Stimulated activated CD8-positive, alpha-beta memory T cell treated with anti-CD3 and anti-CD28 coated beads, Interleukin-2, amount 100 ng/mL, for 48 hours (primary cell): ENCODE measurements at regions not wholly inside any gene's neighbourhood (a gene's known extent, or its start where the extent isn't known, plus 50 kb on each side); places are given as distances from the start of the nearest gene placed in this dataset.
A peak's percentile ranks its signal among the peaks of the same experiment; 100 is the strongest.
"Not testable (repeated sequence)": the region's sequence is repeated elsewhere in the genome, so short reads cannot be mapped to it uniquely, and the experiment has no call there.

Experiments used
- DNase-seq, 2 donors: peaks; one replicate each; pipeline ENCODE4 v3.0.0-alpha.2; 2020; ENCODE audit warnings: low read depth in 2 of 2

DNA sequence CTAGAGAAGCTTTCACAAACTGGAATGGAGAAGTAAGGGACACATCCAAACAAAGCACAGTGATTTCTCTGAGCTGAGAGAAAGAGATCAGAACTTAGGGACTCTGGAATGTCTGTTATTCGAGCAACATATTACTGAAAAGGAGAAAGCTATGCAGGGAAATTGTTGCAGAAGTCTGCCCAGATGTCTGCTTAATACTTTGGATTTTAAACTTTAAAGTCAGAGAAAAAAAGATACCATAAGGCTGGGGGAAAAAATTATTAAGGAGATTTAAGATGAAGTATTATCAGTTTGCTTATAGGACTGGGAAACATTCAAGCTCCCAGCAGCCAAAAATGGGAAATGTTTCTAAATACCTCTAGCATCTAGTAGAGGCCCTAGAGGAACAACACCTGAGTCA is 803.9 kb downstream of the TAF11L14 start:
- no peak for DNase-seq

DNA sequence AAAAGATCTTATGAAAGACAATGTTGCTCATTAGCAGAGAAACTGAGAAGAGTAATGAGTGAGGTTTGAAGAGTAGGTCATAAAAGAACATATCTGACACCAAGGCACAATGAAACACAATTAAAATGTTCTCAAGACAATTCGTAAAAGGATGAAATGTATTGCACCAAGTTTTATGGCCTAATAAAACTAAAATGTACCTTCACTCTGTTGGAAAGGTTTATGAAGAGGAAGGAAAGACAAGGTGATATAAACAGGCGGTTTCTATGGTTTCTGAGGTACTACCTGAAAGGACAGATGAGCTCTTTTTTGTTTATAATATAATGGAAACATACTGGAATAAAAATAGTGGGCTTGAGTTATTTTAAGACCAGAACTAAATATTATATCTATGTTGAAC is 821.3 kb downstream of the TAF11L14 start:
- no peak for DNase-seq

DNA sequence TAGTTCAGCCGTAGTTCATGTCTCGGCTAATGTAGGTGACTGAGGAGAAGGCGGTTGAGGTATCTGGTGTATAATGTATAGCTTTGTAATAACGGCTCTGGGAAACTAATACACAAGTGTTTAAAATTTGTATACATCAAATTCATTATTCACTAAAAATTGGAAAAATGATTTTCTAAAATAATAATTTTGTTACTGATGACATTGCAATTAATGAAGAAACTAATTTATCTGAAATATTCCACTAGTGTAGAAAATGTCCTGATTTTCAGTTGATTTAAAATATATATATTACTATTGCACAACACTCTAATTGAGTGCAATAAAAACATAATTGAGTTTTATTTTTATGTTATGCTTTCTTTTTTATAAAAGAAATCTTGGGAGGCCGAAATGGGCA is 823.0 kb downstream of the TAF11L14 start:
- no peak for DNase-seq

DNA sequence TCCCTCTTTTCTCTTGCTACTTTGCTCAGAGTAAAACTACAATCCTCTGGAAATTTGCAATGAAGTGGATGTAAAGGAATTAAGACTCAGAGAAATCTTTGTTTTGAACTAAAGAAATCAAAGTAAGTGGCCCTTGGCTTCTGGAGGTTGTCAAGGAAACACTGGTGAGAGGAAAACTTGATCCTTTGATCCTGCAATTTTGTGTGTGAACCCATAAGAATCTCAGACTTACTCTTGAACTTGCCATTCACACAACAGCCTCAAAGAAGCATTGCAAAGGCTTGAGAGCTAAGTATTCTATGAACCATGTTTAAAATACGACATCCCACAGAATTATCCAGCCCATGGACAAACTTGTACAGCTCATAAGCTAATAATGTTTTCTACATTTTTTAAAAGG is 827.5 kb downstream of the TAF11L14 start:
- DNase-seq: no peak

DNA sequence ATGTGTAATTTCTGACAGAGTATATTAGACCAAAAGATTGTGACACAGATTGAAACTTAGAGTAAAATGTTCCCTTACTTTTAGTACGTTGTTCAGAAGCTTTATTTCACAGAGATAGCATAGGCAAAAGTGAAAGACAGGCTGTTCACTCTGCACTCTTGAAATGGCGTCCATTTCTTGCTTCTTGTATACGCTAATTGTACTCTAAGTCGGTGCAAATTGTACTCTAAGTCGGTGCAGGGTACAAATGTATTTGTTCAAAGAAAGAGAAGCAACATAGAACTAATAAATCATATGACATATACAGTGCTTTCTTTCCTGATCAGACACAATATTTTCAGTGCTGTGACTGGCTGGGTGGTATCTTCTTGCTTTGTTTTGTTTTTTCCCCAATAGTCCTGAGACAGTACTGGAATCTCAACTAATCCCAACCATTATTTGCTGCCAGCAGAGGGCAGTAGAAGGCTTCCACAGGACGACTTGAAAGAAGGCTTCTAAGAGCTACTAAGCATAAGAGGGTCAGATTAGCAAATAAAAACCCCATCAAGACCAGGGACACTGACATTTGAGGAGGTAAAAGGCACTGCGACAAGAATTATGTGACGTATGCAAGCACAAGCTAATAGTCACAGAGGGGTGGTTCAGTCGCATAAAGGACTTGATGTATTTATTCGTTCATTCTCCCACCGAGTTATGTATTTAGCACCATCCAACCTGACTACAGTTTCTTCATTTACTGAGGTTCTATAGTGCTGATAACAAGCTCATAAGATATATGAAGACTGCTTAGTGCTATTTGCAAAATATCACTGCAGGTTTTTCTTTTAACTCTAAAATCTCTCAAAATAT is 831.8 kb downstream of the TAF11L14 start:
- peak in 1 of 2 donors; percentile 6 for DNase-seq

DNA sequence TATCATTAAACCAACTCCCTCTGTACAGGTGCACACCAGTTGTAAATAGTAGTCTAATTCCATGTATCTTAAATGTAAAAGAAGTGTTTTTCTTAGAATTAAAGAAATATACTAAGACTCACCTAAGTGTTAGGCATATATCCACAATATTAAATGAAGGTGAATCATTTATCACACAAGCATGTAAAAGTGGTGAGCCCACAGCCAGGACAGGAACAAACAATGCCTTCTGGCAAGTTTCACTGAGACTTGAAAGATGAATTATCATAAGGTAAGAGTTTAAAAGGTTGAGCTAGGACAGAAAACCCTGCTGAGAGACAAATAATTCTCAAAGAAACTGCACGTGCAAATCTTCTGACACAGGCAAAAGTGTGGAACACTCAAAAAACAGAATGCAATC is 832.5 kb downstream of the TAF11L14 start:
- no peak for DNase-seq

DNA sequence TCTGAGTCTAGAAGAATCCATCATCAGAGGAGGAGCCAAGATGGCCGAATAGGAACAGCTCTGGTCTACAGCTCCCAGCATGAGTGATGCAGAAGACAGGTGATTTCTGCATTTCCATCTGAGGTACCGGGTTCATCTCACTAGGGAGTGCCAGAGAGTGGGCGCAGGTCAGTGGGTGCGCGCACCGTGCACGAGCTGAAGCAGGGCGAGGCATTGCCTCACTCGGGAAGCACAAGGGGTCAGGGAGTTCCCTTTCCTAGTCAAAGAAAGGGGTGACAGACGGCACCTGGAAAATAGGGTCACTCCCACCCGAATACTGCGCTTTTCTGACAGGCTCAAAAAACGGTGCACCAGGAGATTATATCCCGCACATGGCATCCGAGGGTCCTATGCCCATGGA is 837.5 kb downstream of the TAF11L14 start:
- DNase-seq: not testable (repeated sequence)

DNA sequence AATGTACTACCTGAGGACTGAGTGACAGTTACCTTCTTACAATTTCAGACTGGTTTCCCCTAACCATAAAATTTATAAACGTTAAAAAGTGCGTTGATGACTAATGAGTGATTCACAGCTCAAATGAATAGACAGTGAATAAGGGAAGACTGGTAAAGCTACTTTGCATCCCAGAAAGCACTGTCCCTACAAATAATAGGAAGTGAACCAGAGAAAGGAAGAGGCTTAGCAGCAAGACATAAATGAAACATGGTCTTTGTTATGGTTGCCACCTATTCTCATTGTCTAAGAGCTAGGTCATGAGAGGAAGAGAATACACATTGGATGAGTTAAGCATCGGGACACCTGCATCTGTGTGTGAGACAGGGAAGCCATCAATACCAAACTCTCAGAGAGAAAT is 849.2 kb downstream of the TAF11L14 start:
- DNase-seq: no peak

DNA sequence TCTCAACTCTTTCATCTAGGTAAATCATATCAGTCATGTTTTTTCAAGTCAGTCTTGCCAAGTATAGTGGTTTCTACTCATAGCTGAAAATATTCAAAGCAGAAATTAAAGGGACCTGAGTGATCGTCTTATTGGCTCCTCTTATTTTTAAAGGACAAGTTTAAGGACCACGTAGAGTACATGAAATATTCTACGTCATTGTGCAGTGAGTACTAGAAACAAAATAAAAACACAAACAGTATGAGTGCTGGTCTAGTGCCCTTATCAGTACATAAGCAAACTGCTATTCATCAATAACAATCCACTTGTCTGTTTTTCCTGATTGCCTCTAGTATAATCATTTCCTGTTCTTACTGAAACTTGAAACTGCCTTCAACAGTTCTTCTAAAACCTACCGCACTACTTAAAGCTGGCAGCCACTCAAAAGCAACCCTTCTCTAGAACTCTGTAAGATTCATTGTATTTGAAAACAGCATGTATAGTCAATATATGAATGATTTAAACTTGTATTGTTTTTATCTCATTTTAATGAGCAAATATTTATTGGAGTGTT is 853.7 kb downstream of the TAF11L14 start:
- DNase-seq: no peak

DNA sequence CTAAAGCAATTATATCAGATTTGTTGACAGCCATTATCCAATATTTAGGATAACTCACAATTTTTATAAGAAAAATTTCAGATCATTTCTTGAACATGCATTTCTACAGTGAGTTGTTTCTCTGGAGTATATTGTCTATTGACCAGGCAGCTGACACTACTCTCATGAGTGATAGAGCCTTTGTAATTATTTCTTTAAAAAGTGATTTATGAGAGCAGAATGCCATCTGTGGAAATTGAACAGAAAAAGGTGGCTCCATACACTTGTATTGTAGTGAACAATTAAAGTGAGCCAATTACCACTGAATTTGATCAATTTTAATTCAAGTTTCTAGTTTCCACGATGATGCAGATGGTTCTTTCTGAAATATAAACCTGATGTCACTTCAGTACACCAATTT is 855.4 kb downstream of the TAF11L14 start:
- DNase-seq: no peak

DNA sequence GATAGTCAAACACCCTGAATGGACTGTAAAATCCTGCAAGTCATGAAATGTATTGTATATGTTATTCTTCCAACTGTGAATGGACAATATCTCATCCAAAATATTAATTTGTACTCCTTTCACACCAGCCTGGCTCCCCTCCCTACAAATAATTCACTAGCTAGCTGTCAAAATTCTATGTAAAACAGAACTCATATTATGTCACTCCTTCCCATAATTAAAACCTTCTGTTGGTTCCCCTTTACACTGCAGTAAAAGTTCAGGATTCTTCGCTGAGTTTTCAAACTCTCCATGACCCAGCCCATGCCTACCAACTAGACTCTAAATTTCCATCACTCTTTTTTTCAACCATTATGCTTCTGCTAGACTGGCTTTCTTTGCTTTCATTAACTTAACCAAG is 857.1 kb downstream of the TAF11L14 start:
- no peak for DNase-seq

DNA sequence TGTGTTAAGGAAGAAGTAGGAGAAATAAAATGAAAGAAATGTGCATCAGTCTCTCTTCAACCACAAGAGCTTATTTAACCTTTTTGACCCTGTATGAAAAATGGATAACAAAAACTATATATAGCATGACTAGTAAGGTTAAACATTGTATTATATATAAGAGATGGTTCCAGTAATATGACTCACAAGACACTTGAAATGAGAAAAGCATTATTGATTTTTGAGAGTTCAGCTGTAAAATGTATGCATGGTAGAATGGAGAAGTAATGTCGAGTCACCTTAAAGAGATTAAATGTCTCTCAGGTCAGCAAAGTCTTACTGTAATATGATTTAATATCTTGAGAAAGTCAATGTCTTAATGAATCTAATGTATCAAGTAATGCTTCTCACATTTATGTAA is 860.9 kb downstream of the TAF11L14 start:
- no peak for DNase-seq

DNA sequence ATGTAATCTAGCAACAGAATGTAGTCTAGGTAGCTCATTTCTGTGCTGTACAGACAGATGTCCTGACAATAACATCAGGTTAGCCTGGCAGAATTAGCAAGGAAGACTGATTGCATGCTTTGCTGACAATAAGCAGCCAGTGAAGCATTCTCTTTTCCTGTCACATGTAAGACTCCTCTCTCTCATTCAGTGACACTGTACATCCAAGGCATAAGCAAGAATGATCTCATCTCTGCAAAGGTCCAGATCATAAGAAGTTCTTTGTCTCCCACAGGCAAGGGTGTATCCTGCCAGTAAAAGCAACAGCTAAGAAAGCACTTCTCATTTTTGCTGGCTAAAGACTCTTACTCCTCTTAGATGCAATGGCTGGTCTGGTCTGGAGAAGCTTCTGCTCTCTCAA is 861.8 kb downstream of the TAF11L14 start:
- DNase-seq: no peak

DNA sequence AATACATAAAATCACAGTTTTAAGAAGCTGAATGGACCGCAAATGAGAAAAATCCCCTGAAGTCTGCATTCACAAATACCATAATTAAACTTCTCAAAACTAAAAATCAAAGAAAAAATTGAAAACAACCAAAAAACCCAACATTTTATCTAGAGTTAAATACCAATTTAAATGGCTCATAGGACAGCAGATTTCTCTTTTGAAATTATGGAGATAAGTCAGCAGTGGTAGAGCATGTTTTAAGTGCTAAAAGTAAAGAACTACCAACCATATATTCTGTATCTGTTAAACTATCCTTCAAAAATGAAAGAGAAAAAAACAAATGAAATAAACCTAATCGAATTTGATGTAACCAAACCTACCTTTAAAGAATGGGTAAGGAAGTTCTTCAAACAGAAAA is 862.8 kb downstream of the TAF11L14 start:
- DNase-seq: no peak

DNA sequence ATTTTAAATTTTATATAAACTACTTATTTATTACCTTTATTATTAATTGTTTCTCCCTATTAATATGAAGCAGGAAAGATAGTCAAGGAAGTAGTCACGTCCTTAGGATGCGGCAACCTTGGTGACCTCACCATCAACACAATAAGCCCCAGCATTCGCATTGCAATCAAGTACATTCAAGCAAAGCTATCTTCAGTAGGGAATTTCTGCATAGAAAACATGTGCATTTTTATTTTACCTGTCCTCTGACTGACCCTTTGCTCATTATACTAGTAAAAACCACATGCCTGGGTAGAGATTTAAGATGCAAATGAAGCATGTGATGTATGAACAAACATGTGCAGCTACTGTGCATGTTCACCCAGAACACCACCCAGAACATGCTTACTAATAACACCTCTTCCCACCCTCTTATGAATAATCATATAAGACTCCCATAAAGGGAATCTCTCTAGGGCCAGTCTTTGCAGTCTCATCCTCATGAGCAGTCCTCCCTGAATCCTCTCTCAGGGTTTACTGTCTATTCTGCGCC is 869.6 kb downstream of the TAF11L14 start:
- DNase-seq: no peak

DNA sequence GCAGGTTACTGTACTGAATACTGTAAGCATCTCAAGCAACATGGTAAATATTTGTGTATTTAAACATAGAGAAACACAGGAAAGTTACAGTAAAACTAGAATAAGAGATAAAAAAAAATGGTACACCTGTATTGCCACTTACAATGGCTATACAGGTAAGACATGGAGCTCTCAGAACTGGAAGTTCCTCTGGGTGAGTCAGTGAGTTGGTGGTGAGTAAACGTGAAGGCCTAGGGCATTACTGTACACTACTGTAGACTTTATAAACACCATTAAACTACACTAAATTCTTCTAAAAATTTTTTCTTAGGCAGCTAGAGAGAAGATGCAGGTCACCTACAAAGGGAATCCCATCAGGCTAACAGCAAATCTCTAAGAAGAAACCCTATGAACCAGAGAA is 872.9 kb downstream of the TAF11L14 start:
- DNase-seq: no peak

DNA sequence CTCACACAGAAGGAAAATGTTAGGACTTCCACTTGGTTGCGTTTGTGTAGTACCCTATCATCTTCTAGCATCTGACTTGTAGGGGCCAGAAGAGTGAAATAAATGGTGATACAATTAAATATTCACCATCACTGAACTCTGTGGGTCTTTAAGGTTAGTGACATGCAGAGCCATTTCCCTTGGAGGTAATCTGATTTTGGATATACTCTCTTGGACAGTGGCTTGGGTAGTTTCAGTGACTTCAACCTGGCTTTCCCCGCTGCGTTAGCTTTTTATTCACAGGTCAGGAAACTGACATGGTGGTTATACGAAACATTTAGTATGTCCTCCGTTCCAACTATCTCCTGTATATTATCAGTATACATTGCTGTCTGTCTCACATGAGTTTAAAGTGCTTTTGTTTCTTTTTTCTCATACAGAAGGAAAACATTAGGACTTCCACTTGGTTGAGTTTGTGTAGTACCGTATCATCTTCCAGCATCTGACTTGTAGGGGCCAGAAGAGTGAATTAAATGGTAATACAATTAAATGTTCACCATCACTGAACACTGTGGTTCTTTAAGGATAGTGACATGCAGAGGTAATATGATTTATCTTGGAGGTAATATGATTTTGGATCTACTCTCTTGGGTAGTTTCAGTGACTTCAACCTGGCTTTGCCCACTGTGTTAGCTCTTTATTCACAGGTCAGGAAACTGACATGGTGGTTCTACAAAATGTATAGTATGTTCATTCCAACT is 883.6 kb downstream of the TAF11L14 start:
- DNase-seq: no peak

DNA sequence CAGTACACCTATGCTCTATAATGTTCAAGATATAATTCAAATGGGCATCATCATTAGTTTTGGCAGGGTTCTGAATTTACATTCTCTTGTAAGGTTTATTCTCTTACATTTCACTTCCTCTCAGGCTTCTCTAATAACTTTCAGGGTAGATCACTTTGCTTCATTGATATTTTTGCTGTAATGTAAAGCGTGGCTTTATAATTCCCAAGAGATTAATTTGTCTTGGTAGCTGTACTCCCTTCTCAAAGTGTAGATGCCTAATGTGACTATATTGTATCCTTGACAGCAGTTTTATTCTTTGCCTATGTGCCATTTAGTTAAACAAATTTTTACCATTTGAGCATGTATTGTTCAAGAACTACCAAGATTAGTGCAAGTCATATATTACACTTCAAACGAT is 889.1 kb downstream of the TAF11L14 start:
- no peak for DNase-seq

DNA sequence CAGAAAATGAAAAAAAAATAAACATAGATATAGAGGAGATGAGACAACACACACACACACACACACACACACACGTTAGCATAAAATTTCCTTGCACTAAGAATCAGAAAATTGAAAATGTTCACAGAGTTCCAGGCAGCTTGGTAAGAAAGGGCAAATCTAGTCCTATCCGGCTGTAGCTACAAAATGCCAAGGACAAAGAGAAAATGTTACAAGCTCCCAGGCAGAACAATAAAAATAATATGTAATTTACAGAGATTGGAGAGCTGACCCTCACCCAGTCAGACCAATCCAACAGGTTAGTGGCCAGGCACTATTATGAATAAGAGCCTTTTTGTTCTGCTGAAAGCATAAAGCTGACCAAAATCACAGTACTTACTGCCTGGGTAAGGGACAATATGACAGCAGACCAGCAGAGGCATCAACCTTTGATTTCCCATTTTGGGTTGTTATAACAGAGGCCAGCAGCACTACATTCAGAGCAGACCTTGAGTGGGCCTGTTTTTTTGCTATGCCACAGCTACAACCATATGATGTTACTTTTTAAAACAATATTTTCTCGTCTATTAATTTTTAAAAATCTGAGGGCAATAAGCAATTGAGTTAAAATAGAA is 892.6 kb downstream of the TAF11L14 start:
- DNase-seq: no peak

DNA sequence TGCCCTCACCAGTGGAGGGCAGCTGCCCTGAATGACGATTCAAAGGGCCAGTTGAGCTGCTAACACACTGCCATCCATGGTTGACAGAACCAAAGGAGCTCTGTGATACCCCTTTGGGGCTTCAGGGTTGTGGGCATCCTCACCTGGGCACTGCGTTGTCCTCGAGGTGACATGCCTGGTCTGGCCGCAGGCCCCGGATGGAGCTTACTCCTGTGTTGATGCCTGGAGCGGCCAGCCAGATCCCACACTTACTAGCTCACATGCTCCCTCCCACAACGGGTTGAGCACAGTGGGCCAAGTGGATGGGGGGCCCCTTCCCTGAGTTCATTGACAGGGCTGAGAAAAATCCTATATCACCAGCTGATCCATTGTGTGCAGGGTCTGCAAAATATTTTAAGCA is 898.9 kb downstream of the TAF11L14 start:
- DNase-seq: no peak

DNA sequence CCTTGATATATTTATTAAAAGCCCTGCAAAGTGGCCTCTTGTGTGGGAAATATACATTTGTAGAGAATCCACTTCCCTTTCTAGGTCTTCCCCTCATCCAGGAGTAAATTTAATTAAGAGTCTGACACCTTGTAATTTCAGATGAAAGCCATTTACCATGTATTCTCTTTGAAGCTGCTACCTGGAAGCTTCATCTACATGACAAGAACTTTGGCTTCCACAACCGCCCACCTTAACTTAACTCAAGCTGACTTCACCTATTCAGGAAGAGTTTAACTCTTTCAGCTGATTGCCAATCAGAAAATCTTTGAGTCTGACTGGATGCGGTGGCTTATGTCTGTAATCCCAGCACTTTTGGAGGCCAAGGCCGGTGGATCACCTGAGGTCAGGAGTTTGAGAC is 899.9 kb downstream of the TAF11L14 start:
- no peak for DNase-seq

DNA sequence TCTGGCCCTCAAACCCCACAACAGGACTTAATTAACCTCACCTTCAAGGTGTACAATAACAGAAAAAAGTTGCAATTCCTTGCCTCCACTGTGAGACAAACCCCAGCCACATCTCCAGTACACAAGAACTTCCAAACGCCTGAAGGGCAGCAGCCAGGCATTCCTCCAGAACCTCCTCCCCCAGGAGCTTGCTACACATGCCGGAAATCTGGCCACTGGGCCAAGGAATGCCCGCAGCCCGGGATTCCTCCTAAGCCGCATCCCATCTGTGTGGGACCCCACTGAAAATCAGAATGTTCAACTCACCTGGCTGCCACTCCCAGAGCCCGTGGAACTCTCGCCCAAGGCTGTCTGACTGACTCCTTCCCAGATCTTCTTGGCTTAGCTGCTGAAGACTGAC is 901.5 kb downstream of the TAF11L14 start:
- DNase-seq: not testable (repeated sequence)
